Activated CD4-positive, CD25-positive, alpha-beta regulatory T cell (primary cell): ENCODE measurements at regions not wholly inside any gene's neighbourhood (a gene's known extent, or its start where the extent isn't known, plus 50 kb on each side); places are given as distances from the start of the nearest gene placed in this dataset.
"Not testable (repeated sequence)": the region's sequence is repeated elsewhere in the genome, so short reads cannot be mapped to it uniquely, and the experiment has no call there.

ENCODE experiments used
- DNase-seq, 4 experiments: peaks; one replicate each; lab custom pipeline; 2025; lab: John Stamatoyannopoulos, UW

- DNase-seq = no peak
Observed at GRCh38 chr6:27624694-27625262, 151.9 kb upstream of the ZNF184 start.

GRCh38 chr6:27623103-27623502 is 150.2 kb upstream of the ZNF184 start:
- DNase-seq = no peak

GRCh38 chr6:27619436-27619835 is 146.5 kb upstream of the ZNF184 start:
- DNase-seq = no peak

GRCh38 chr6:27617700-27618689 is 145.1 kb upstream of the ZNF184 start:
- no peak for DNase-seq

- DNase-seq = no peak
Observed at GRCh38 chr6:27617046-27617687, 144.3 kb upstream of the ZNF184 start.

- DNase-seq = no peak
Observed at GRCh38 chr6:27616328-27617045, 143.6 kb upstream of the ZNF184 start.

- DNase-seq = no peak
Observed at GRCh38 chr6:27611451-27611850, 138.5 kb upstream of the ZNF184 start.

- no peak for DNase-seq
Observed at GRCh38 chr6:27608916-27609883, 136.3 kb upstream of the ZNF184 start.

GRCh38 chr6:27605401-27606342 is 132.8 kb upstream of the ZNF184 start:
- no peak for DNase-seq

- DNase-seq = no peak
Observed at GRCh38 chr6:27604986-27605385, 132.1 kb upstream of the ZNF184 start.

- no peak for DNase-seq
Observed at GRCh38 chr6:27601668-27602254, 128.9 kb upstream of the ZNF184 start.

- no peak for DNase-seq
Observed at GRCh38 chr6:27599859-27600532, 127.1 kb upstream of the ZNF184 start.

GRCh38 chr6:27597031-27597567 is 124.2 kb upstream of the ZNF184 start:
- DNase-seq = not testable (repeated sequence)

- no peak for DNase-seq
Observed at GRCh38 chr6:27593861-27594260, 121.0 kb upstream of the ZNF184 start.

- no peak for DNase-seq
Observed at GRCh38 chr6:27593200-27593818, 120.4 kb upstream of the ZNF184 start.

- DNase-seq = no peak
Observed at GRCh38 chr6:27592481-27593199, 119.7 kb upstream of the ZNF184 start.

- no peak for DNase-seq
Observed at GRCh38 chr6:27591699-27592480, 119.0 kb upstream of the ZNF184 start.
